GM21447 (cell line): ENCODE measurements at regions not wholly inside any gene's neighbourhood (a gene's known extent, or its start where the extent isn't known, plus 50 kb on each side); places are given as distances from the start of the nearest gene placed in this dataset.

Experiments
- ATAC-seq: cut with Tn5 transposase; IDR thresholded peaks from one replicate; pipeline ENCODE4 v1.9.1; 2021; ENCODE audit not compliant: unreplicated experiment

DNA sequence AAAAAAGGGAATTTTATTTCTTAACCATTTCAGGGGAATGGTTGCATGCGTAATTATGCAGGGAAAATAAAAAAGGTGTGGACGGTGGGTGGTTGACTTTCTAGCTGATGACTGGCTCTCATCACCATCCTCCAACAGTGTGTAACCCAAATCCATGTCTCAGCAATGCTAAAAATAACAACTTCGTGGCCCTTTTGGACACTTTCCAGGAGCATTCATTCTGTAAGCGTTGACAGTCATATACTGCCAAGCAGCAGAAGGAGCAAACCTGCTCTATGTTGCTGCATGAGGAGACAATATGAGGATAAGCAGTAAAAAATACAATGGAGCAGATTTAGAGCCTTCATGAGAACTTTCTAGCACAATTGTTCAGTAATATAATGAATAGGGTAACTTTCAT lies 189.1 kb downstream of the ANXA2 start:
- no peak for ATAC-seq

DNA sequence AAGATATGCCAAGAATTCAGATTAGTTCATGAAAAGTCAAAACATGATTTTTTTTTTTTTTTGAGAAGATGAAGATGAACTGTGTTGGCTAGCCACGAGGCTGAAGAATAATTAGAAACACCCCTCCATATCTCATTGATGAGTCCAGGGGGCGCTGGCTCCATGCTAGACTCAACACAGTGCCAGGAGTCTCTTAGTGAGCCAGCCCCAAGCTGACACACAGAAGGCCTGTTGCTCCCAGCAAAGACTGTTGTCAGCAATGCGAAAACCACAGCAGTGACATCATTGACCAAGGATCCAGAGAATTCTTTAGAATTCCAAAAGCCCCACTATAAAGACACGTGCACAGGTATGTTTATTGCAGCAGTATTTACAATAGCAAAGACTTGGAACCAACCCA lies 185.2 kb downstream of the ANXA2 start:
- ATAC-seq: no peak

DNA sequence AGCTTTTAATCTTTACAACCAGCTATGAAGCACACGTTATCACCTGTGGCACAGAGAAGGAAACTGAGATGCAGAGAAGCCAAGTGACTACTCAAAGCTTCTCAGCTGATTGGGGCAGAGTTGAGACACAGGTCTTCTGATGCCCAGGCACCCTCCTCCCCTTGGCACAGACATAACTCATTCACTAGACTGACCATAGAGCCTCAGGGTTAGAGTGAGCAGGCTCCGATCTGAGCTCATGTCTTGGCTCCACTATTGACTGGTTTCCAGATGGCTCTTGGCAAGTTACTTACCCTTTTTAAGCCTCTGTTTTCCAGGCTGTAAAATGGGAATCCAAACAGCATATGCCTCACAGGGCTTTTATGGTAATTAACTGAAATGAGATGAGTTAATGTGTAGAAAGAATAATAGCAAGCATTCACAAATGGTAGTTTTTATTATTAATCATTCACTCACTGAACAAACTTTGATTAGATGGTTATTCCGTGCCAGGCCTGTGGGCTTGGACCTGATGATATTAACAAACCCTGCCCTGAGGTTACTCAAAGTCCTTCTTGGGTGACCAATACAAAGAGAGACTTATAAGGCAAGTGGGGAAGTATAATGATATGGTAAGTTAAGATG lies 184.3 kb downstream of the ANXA2 start:
- no peak for ATAC-seq

DNA sequence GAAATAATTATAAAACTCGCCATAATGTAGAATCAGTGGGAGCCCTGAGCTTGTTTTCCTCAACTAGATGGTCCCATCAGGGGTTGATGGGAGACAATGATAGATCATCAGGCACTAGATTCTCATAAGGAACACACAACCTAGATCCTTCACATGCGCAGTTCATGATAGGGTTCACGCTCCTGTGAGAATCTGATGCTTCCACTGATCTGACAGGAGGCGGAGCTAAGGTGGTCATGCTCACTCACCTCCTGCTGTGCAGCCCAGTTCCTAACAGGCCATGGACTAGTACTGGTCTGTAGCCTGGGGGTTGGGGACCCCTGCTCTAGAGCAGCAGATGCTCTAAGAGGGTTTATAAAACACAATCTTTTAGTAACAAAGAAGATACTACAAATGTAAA lies 183.6 kb downstream of the ANXA2 start:
- no peak for ATAC-seq

DNA sequence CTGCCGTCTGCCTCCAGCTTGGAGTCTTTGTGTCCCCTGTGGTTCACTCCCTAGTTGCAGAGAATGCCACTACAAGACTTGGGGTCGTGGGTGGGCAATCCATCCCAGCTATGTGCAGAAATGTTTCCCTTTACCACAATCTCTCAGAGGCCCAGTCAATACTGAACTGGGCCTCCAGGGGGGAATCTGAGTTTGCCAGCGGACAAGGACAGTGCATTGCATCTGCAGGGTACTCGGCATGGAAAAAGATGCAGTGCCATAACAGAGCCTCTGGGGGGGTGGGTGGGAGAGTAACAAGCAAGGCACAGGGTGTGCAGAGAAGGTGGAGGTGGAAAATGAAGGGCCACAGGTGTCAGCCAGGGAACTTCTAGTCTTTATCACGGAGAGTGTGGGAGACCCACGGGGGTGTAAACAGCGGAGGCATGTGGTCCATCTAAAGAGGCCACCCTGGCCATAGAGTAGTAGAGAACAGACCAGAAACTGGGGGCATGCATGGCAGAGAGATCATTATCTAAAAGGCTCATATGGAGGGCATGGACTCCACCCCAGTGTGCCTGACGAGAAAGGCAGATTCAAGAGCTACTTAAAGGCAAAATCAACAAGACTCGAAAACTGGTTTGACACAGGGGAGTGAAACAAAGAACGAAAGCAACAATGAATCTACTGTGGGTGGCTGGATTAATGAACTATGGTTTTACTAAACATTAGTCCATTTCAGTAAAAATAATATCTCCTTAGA lies 182.4 kb downstream of the ANXA2 start:
- no peak for ATAC-seq

DNA sequence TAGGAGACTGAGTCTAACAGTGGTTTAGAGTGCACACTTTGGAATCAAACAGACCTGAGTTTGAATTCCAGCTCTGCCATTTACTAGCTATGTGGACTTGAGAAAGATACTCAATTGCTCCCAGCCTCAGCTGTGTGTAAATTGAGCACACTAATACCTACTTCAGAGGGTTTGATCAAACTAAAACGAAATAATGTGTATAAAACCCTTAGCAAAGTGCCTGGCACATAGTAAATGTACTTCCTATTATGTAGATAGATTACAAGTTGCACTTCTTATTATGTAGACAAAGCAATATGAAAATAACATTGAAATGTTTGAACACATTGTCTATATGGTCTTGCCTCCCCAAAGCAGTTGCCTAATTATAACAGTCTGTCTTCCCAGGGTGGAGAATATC lies 180.6 kb downstream of the ANXA2 start:
- no peak for ATAC-seq

DNA sequence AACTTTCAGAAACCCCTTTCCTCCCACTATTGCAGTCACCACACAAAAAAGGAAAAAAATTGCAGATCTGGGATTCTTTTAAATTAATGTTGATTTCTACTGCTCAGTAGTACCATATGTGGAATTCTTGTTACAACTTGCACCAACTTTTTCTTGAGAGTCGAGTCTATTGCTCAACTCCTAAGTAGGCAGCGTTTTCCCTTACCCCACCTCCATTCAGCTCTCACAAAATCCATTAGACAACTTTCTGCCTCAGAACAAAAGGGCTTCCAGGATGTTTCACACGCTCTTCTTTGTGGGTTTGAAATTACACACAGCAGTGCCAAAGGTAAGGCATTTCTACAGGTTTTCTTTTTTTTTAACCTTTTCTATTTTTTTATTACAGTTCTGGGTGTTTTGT lies 179.5 kb downstream of the ANXA2 start:
- ATAC-seq: no peak

DNA sequence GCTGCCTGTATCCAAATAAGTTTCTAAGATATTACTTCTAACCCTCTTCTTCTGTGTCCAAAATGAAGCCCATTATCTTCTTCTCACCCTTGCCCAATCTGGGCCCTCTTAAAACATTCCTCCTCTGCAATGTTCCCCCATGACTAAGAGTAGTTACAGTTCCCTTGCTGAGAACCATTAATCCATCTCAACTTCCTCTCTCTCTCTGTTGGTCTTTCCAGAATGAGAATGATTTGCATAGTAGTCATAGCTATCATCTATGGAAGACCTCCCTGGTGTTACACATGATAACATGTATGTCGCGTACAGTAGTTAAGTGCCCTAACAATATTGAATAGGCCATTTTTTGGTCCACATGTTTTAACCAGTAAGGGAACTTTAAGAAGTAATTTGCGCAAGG lies 177.9 kb downstream of the ANXA2 start:
- no peak for ATAC-seq

DNA sequence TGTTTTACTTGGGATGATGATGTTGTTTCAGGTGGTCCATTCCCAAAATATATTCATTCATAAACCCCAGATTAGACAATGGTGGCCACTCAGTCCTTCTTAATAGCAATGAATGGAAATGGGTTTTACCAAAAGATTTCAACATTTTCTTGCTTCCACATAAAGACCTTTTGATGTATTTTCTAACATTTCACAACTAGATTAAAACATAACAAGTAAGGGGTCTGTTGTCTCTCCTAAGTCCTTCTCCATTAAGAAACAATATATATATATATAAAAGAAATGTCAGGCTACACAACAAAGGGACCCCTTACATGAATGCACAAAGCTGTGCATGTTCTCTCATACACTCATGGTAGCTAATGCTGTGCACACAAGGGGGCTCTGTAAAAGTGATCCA lies 176.4 kb downstream of the ANXA2 start:
- ATAC-seq: no peak

DNA sequence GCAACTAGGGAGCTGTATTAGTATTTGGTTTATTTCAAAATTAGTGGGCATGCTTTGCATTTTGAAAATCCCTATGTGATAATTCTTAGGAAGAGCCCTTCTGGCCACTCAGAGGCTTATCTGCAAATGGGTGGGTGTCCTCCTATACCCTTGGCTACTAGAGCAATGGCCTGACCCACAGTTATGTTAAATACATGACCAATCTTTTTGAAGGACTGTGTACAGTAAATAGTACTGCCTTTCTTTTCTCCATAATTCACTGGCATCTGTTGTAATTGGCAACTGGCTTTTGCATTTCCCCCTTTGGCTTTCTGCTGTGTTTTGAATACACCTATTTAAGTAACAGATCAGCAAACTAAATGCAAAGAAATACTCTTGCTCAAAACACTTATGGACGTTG lies 175.4 kb downstream of the ANXA2 start:
- ATAC-seq: no peak

DNA sequence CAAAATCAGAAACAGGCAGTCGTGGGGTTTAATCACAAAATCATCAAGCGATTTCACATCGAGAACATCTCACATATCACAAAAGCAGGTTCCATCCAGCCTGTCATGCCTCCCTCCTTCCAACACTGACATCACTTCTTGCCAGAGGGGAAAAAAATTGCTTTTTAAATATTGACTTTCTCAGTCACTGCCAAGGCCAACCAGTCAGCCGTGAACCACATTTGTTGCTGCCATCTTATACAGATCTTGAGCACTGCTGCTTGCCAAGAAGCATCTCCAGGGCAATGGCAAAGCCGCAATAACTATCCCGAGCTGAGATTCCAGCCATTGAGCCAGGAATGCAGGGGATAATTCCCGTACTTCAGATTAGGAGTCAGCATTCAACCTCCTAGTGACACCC lies 174.6 kb downstream of the ANXA2 start:
- no peak for ATAC-seq

DNA sequence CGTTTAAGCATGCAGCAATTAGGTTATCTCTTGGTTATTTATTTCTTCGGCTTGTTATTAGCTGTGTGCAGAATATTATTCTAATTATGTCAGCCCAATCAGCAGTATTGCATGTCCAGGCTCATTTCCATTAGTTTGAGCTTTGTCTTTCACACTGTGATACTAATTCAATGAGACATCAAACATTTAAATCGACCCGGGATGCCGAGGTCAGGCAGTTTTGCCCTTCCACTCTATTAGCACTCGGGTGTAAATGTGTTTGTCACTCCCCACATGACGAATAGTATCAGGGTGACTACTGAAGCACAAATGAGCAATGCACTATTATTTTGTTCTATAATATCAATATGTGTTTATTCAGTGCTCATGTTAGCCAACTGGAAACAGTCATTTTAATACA lies 170.9 kb downstream of the ANXA2 start:
- no peak for ATAC-seq

DNA sequence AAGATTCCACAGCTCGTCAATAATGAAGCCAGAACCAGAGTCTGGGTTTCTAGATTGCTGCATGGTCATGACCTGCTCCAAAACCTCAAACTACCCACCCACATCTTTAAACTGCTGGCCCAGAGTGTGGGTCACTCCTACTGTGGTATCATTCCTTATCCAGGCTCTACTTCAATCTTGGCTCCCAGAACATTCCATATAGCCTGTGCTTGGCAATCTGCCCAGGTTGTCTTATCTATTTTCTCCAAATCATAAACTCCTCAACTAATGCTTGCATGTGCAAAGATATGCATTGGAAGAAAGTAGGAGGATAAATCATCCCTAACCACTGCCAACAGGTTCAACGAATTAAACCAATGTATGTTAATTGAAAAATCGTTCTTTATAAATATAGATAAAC lies 169.7 kb downstream of the ANXA2 start:
- no peak for ATAC-seq

DNA sequence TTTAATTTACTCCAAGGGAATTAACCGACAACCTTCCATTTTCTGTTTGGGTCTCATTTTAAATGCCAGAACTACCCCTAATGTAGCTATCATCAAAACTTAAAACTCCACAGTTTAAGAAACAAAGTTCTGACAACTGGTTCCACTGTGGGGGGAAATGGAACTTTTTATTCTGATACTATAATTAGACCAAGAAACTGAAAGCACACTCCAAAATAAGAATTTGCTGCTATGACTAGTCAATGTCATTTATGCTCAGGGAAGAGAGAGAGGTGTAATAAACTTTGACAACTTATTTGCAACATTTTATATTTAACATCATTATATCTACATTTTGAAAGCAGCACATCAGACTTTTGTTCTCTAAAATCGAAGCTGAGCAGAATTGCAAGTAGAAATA lies 169.2 kb downstream of the ANXA2 start:
- ATAC-seq: no peak

DNA sequence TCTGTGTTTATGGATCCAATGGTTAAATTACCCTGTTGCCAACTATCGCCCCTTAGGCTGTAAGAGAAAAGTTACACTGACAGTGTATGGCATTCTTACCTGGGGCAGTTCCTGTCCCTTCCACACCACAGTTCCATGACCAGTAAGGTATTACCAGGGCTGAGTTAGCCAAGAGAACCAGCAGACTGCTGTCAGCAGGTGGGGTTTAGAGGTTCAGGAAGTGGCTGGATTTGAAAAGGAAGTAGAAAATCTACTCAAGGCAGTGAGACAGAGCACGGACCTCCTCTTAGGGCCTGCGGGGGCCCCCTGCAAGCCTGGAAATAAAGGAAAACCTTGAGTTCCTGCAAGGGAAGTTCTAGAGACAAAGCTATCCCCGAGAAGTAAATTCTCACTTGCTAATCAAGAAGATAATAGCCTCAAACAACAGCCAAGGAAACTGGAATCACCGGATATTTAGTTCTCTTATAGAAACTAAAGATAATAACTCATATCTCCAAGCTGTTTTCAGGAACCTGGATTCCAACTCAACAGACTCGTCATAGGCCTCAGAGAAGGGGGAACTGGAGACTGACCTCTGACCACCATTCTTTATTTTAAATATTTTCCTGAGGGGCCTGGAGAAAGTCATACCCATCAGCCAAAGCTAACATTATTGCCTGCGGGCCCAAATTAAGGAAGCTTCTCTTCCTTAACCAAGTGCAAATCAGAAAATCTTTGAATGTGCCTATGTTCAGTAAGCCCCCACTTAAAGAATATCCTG lies 161.7 kb downstream of the ANXA2 start:
- no peak for ATAC-seq

DNA sequence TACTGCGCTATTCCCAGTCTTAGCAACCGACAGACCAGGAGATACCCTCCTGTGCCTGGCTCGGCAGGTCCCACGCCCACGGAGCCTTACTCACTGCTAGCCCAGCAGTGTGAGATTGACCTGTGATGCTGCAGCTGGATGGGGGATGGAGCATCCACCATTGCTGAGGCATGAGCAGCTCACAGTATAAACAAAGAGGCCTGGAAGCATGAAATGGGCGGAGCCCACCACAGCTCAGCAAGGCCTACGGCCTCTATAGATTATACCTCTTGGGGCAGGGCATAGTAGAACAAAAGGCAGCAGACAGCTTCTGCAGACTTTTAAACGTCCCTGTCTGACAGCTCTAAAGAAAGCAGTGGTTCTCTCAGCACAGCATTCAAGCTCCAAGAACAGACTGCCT lies 160.3 kb downstream of the ANXA2 start:
- ATAC-seq: no peak

DNA sequence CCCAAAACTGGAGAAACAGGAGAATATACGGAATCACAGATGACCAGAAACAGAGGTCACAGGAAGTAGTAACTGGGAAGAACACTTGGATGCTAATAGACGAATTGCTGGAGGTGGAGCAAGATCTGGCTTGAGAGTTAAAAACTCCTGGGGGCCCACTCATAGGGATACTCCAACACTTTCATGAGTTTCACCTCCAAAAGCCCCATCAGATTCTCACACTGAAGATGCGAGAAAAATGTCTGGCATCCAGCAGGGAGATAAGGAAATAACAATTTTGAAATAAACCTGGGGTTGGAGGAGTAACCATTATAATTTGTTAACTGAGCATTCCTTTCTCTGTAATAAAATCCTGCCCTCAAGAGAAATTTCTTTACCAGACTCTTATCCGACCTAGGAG lies 154.0 kb downstream of the ANXA2 start:
- ATAC-seq: no peak

DNA sequence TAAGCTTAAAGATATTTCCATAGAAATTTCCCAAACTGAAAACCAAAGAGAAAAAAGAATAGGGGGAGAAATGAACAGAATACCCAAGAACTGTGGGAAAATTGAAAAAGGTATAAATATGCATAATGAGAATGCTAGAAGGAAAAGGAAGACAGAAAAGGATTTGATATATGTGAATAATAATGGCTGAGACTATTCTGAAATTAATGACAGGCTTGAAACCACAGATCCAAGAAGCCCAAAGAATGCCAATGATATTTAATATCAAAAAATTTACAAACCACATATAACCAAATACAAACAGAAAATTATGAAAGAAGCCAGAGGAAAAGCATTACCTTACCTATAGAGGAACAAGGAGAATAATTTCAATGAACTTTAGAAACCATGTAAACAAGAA lies 153.0 kb downstream of the ANXA2 start:
- no peak for ATAC-seq

DNA sequence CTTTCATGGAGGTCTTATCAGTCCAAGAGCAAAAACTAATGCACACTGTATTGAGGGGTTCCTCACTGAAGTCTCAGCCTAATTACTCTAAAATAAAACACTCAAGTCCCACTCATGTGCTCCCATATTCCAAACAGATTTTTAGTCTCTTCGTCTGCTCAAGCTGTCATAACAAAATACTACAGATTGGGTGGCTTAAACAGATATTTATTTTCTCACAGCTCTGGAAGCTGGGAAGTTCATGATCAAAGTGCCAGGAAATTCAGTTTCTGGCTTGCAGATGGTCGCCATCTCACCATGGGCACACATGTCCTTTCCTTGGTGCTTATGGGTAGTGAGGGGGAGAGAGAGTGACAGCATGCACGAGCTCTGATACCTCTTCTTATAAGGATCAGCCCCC lies 147.5 kb downstream of the ANXA2 start:
- ATAC-seq: no peak

DNA sequence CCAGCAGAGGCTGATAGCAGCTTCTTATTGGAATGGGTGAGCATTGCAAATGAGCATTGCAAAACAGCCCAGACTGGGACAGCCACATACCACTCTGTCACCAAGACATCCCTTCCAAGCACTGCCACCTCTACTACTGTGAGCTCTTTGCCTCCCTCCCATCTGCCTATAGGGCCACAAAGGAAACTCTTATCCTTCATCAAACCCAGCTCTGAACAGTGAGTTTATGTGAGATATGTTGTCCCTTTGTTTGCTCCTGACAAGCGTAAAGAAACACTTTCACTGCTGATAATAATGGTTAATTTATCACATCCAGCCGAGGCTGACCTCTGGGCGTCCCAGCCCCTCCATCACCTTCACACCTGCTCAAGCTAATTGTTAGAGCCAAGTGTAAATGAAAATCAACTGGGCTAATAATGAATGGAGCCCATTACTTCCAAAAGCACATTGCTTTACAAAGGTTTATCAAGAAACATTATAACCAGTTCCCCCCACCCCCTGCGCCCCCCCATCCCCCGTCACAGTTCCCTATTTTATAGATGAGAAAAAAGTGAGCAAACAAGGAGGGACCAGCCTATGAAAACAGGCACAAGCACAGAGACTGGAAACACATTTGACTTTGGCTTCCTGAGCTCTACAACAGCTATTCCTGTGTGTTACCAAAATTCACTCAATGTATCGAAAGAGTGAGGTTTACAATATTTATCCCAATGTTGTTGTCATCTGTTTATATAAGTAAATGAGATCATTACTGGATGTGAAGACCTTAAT lies 146.3 kb downstream of the ANXA2 start:
- no peak for ATAC-seq

DNA sequence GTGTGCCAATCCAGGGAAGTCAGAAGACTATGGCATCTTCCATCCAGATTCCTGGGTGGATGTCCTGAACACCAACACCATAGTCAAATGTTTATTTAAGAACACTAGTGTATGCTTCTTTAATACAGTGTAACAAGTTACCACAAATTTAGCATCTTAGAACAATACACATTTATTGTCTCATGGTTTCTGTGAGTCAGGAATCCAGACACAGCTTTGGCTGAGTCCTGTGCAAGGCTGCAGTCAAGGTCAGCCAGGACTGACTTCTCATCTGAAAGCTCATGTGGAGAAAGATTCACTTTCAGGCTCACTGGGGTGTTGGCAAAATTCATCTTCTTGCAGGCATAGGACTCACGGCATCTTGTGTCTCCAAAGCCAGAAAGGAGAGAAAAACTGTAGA lies 143.4 kb downstream of the ANXA2 start:
- no peak for ATAC-seq

DNA sequence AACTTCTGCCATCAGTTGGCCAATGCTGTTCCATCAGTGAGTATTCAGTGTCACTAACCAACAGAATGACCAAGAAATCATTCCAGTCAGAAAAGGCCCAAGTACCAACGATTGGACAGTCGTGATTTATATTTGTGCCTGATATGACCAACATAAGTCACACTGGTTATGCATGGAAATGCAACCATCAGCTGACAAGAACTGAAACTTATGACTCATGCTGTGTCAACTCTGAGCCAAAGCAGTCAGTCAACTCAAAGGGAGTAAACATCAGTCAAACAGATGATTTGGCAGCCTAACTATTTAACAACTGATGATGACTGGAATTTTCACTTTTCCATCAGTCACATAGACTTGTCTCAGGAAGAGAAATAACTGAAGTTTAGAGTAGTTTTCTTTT lies 142.4 kb downstream of the ANXA2 start:
- ATAC-seq: peak; percentile 81
